ENCODE measurements at regions not wholly inside any gene's neighbourhood (a gene's known extent, or its start where the extent isn't known, plus 50 kb on each side); places are given as distances from the start of the nearest gene placed in this dataset.

DNA sequence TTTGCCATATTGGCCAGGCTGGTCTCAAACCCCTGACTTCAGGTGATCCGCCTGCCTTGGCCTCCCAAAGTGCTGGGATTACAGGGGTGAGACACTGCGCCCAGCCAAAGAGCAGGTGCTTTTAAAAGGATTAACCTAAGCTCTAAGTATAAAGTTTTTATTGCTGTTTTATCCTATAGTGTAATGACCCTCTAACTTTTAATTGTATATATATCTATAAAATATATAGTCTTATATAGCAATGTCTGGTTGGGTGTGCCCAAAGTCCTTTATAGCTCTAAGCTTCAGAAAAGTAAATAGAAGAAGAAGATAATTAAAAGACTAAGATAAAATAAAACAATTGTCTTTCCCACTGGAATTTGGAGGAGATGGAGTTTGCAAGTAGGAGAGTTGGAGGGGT lies 73.8 kb upstream of the ATP5PO start:
- ChIA-PET POLR2A (no interaction called here), CTCF (interaction anchor here (1.2 kb wide), 1 partner anchor 9 kb away, joined by 3 read pairs; no protein-coding TSS in a partner anchor)
- no peak for DNase-seq (ENCODE audit: low read depth, low spot score)
- H3K4me3 ChIP-seq (ENCODE audit: low read depth, low read length): no peak overlapping the region
- TF ChIP-seq, protein P1, sequence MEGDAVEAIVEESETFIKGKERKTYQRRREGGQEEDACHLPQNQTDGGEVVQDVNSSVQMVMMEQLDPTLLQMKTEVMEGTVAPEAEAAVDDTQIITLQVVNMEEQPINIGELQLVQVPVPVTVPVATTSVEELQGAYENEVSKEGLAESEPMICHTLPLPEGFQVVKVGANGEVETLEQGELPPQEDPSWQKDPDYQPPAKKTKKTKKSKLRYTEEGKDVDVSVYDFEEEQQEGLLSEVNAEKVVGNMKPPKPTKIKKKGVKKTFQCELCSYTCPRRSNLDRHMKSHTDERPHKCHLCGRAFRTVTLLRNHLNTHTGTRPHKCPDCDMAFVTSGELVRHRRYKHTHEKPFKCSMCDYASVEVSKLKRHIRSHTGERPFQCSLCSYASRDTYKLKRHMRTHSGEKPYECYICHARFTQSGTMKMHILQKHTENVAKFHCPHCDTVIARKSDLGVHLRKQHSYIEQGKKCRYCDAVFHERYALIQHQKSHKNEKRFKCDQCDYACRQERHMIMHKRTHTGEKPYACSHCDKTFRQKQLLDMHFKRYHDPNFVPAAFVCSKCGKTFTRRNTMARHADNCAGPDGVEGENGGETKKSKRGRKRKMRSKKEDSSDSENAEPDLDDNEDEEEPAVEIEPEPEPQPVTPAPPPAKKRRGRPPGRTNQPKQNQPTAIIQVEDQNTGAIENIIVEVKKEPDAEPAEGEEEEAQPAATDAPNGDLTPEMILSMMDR (IDR thresholded peaks at IDR 0.05; ENCODE audit: insufficient read depth, low read length, missing control alignments): no peak

DNA sequence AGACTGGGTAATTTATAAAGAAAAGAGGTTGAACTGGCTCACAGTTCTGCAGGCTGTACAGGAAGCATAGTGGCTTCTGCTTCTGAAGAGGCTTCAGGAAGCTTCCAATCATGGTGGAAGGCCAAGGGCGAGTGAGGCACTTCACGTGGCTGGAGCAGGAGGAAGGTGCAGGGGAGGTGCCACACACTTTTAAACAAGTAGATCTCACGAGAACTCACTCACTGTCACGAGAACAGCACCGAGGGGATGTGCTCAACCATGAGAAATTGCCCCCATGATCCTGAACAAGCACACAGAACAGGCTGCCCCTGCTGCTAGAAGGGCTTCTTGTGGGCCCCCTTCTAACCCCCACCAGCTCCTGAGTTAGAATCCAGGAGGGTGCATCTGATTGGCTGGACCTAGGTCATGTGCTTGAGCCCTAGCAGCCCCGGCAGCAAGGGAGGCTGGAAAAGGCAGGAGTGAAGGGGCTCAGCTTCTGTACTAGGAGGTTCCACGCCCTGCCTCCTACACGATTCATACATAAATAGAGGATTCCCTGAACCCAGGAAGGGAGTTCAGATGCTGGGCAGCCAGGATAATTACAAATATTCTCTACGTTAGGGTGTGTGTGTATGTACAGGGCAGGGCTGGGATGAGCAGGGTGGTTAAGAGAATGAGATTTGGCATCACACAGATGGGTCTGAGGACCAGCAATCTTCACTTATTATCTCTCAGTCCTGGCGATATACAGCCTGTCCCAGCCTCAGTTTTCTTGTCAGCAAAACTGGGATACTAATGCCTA lies 72.8 kb upstream of the ATP5PO start:
- no peak for DNase-seq (ENCODE audit: low read depth, low spot score)
- ChIA-PET POLR2A (no interaction called here), CTCF (interaction anchor here (1.1 kb wide), 1 partner anchor 64 kb away, joined by 4 read pairs; no protein-coding TSS in a partner anchor)
- TF ChIP-seq, protein P1 (IDR thresholded peaks at IDR 0.05; ENCODE audit: insufficient read depth, low read length, missing control alignments): no peak
- no peak overlapping the region for H3K4me3 ChIP-seq (ENCODE audit: low read depth, low read length)

DNA sequence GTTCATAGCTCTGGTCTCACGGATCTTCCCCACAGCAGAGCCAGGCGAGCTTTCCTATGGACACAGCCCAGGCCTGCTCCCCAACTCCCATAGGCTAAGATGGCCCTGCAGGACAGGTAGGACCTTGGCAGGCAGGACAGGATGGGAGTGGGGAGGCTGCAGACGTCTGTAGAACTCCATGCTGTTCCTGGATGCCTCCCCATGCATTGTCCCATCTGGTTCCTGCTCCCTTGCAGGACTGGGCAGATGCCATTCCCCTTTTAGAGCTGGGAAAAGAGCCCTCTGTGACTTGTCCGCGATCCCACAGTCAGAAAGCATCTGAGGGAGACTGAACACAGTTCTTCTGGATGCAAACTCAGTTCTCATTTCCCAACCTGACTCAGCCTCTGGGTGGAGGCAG lies 71.9 kb upstream of the ATP5PO start:
- CTCF ChIA-PET: interaction anchor here (1.1 to 1.3 kb wide), 2 partner anchors 10 to 63 kb away, joined by 4 read pairs; no protein-coding TSS in a partner anchor
- POLR2A ChIA-PET: no interaction called here

DNA sequence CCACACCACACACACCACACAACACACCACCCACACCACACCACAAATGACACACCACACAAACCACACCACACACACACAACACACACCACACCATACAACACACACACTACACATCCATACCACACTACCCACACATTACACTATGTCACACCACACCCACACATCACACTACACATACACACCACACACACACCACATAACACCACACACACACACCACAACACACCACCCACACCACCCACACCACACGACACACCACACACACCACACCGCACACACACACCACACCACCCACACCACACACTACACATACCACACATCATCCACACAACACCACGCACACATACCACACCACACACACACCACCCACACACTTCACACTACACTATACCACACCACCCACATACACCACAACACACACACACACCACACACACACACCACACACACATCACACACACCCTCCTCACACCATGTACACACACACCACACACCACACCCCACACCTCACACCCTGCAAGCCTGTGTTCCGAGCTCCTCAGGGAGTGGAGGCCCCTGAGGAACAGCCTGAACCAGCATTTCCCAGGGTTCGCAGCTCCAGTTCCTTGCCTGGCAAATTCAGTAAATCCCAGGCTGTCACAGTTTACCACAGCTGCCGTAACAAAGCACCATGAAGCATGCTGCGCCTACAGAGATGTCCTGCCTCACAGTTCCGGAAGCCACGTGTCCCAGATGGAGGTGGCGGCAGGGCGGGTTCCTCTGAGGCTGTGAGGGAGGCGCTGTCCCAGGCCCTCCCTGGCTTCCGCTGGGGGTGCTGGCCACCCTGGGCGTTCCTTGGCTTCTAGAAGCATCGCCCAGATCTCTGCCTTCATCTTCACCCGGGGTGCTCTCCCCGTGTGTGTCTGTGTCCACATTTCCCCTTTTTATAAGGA lies 69.8 kb upstream of the ATP5PO start:
- ChIA-PET POLR2A (no interaction called here), CTCF (no interaction called here)
- DNase-seq (ENCODE audit: low read depth, low spot score): no peak
- no peak overlapping the region for H3K4me3 ChIP-seq (ENCODE audit: low read depth, low read length)
- TF ChIP-seq, protein P1 (IDR thresholded peaks at IDR 0.05; ENCODE audit: insufficient read depth, low read length, missing control alignments): no peak

More for the DNA sequence above, 71.9 kb upstream of the ATP5PO start:
- TF ChIP-seq, protein P1 (IDR thresholded peaks at IDR 0.05; ENCODE audit: insufficient read depth, low read length, missing control alignments): no peak
- H3K4me3 ChIP-seq (ENCODE audit: low read depth, low read length): no peak overlapping the region
- DNase-seq (ENCODE audit: low read depth, low spot score): no peak

DNA sequence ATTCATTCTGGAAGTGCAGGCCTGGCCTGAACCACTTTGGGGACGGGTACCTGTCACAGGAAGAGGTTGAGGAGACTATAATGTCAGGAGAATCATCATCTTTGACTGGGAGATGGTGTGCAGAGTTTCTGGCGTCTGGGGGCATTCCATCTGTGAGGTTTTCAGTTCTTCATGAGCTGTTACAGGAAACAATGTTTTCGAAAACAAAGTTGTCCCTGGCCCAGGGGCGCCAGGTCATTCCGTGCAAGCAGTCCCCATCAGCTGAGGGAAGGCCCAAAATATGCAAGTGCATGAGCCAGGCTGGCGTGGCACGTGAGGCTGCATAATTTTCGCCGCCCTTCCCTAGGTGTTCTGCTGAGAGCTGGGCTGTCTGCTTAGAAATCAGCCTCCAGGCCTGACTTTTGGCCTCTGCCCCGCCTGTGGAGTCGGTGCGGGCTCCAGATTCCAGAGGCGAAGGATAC lies 68.4 kb upstream of the ATP5PO start:
- no peak overlapping the region for H3K4me3 ChIP-seq (ENCODE audit: low read depth, low read length)
- ChIA-PET CTCF (no interaction called here), POLR2A (no interaction called here)
- TF ChIP-seq, protein P1 (IDR thresholded peaks at IDR 0.05; ENCODE audit: insufficient read depth, low read length, missing control alignments): no peak
- no peak for DNase-seq (ENCODE audit: low read depth, low spot score)

All from AG04449 (cell line).